IMR-90 (cell line): ENCODE measurements at regions not wholly inside any gene's neighbourhood (a gene's known extent, or its start where the extent isn't known, plus 50 kb on each side); places are given as distances from the start of the nearest gene placed in this dataset.

Source experiments
- CEBPB ChIP-seq: IDR thresholded peaks from 2 replicates; pipeline ENCODE4 v1.6.1; 2012; ENCODE audit warnings: low read depth, low read length, improper control_type of control experiment
- POLR2A ChIP-seq: IDR thresholded peaks from 2 replicates; pipeline ENCODE4 v1.6.1; 2012; ENCODE audit warnings: mild to moderate bottlenecking, low read depth, low read length
- TF ChIP-seq, protein P1 (sequence below): fragments of 150-350 bp; IDR thresholded peaks from 2 replicates; pipeline ENCODE4 v1.6.1; 2017; ENCODE audit warnings: mild to moderate bottlenecking, antibody characterized with exemption, low read length, low read depth

DNA sequence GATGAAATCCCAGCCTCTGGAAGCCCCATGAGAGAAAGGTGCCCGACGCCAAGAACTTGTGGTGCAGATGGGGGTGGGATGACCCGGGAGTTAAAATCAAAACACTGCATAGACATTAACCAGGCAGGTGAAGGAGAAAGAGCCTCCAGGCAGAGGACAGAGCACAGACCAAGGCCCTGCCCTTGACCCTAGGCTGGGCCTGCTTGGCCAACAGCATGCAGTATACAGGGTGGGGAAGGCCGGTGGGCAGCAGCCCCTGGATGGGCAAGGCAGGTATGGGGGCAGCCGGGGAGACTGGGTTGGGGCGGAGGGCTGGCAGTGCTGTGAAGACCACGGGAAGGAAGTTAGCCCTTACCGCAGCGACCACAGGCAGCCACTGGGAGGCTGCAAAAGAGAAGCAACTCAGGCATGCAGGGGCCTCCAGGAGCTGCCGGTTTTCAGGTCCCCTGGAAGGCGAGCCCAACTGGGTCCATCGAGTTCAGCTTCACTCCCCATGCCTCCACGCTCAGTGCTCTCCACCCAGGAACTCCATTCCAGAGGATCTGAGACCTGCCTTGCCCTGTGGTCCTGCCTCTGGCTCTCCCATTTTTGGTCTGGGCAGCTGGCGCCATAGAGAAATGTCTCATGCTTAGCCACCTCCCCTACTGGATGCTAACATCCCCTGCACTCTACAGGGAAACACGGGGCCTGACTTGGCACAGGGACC, 81.2 kb downstream of the C16orf95 start:
- TF ChIP-seq CEBPB = no peak
- TF ChIP-seq, protein P1, sequence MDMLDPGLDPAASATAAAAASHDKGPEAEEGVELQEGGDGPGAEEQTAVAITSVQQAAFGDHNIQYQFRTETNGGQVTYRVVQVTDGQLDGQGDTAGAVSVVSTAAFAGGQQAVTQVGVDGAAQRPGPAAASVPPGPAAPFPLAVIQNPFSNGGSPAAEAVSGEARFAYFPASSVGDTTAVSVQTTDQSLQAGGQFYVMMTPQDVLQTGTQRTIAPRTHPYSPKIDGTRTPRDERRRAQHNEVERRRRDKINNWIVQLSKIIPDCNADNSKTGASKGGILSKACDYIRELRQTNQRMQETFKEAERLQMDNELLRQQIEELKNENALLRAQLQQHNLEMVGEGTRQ = no peak
- no peak for TF ChIP-seq POLR2A
